Hepatocyte (in vitro differentiated cells): ENCODE measurements at regions not wholly inside any gene's neighbourhood (a gene's known extent, or its start where the extent isn't known, plus 50 kb on each side); places are given as distances from the start of the nearest gene placed in this dataset.
"Not testable (repeated sequence)": the region's sequence is repeated elsewhere in the genome, so short reads cannot be mapped to it uniquely, and the experiment has no call there.

Source experiments
- EZH2phosphoT487 ChIP-seq: fragments of 200-600 bp; sonication (generic); IDR thresholded peaks from one replicate; pipeline ENCODE4 v1.6.1; 2018; ENCODE audit warnings: antibody characterized with exemption, mild to moderate bottlenecking, low read depth, moderate library complexity; ENCODE audit not compliant: unreplicated experiment, severe bottlenecking
- TF ChIP-seq, protein P1 (sequence below): fragments of 200-600 bp; sonication (generic); IDR thresholded peaks from 2 replicates; pipeline ENCODE4 v1.5.1; 2016; ENCODE audit warnings: antibody characterized with exemption, mild to moderate bottlenecking; ENCODE audit not compliant: poor library complexity

DNA sequence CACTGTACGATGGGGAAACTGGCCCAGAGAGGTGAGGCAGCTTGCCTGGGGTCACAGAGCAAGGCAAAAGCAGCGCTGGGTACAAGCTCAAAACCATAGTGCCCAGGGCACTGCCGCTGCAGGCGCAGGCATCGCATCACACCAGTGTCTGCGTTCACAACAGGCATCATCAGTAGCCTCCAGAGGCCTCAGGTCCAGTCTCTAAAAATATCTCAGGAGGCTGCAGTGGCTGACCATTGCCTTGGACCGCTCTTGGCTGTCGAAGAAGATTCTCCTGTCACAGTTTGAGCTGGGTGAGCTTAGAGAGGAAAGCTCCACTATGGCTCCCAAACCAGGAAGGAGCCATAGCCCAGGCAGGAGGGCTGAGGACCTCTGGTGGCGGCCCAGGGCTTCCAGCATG lies 51.2 kb upstream of the IQSEC3 start:
- TF ChIP-seq, protein P1, sequence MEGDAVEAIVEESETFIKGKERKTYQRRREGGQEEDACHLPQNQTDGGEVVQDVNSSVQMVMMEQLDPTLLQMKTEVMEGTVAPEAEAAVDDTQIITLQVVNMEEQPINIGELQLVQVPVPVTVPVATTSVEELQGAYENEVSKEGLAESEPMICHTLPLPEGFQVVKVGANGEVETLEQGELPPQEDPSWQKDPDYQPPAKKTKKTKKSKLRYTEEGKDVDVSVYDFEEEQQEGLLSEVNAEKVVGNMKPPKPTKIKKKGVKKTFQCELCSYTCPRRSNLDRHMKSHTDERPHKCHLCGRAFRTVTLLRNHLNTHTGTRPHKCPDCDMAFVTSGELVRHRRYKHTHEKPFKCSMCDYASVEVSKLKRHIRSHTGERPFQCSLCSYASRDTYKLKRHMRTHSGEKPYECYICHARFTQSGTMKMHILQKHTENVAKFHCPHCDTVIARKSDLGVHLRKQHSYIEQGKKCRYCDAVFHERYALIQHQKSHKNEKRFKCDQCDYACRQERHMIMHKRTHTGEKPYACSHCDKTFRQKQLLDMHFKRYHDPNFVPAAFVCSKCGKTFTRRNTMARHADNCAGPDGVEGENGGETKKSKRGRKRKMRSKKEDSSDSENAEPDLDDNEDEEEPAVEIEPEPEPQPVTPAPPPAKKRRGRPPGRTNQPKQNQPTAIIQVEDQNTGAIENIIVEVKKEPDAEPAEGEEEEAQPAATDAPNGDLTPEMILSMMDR: not testable (repeated sequence)
- TF ChIP-seq EZH2phosphoT487: not testable (repeated sequence)
